Natural killer cell (primary cell): ENCODE measurements at regions not wholly inside any gene's neighbourhood (a gene's known extent, or its start where the extent isn't known, plus 50 kb on each side); places are given as distances from the start of the nearest gene placed in this dataset.

Experiments
- ATAC-seq, 3 donors: fragments of 150-1000 bp in 2 of 3; fragments of 200-7000 bp in 1 of 3; cut with Tn5 transposase; 1 replicate in 1 of 3; 2 replicates in 2 of 3; pipeline ENCODE4 v1.10.0; 2021; ENCODE audit warnings: mild to moderate bottlenecking in 2 of 3, moderate library complexity in 2 of 3
- DNase-seq, 2 donors: peaks; one replicate each; pipeline versions ENCODE4 v3.0.0 to v3.0.0-alpha.2; 2013 to 2021; ENCODE audit warnings: mixed read lengths in 1 of 2
- H3K27ac ChIP-seq: one replicate; pipeline ENCODE4 v1.5.1; 2013; ENCODE audit warnings: mild to moderate bottlenecking, low read length
- H3K27me3 ChIP-seq: one replicate; pipeline ENCODE4 v1.6.1; 2013; ENCODE audit warnings: low read length; ENCODE audit not compliant: control insufficient read depth, insufficient read depth
- H3K36me3 ChIP-seq: one replicate; pipeline ENCODE4 v1.6.1; 2013; ENCODE audit warnings: low read length; ENCODE audit not compliant: control insufficient read depth, insufficient read depth
- H3K4me1 ChIP-seq: one replicate; pipeline ENCODE4 v1.6.1; 2013; ENCODE audit warnings: low read length; ENCODE audit not compliant: control insufficient read depth, insufficient read depth
- H3K4me3 ChIP-seq: one replicate; pipeline ENCODE4 v1.5.1; 2013; ENCODE audit warnings: low read length
- H3K9me3 ChIP-seq: one replicate; pipeline ENCODE4 v1.6.1; 2013; ENCODE audit warnings: low read length; ENCODE audit not compliant: control insufficient read depth, insufficient read depth
- H3K27ac Mint-ChIP-seq, 2 donors: one replicate each; pipeline ENCODE4 v1.8.0; 2022; ENCODE audit warnings: mild to moderate bottlenecking in 2 of 2, mixed read lengths in 2 of 2, moderate library complexity in 1 of 2
- H3K27me3 Mint-ChIP-seq, 2 donors: one replicate each; pipeline ENCODE4 v1.8.0; 2022; ENCODE audit warnings: low read depth in 2 of 2, mixed read lengths in 2 of 2
- H3K36me3 Mint-ChIP-seq: one replicate; pipeline ENCODE4 v1.8.0; 2022; ENCODE audit warnings: mixed read lengths
- H3K4me1 Mint-ChIP-seq, 2 donors: one replicate each; pipeline ENCODE4 v1.8.0; 2022; ENCODE audit warnings: mixed read lengths in 2 of 2
- H3K4me3 Mint-ChIP-seq: one replicate; pipeline ENCODE4 v1.8.0; 2022; ENCODE audit warnings: mild to moderate bottlenecking, moderate library complexity, mixed read lengths
- H3K9me3 Mint-ChIP-seq, 2 donors: one replicate each; pipeline ENCODE4 v1.8.0; 2022; ENCODE audit warnings: mixed read lengths in 2 of 2
- WGBS: methylation state at CpG from one replicate; pipeline ENCODE4 v1.1.7; 2013; ENCODE audit warnings: missing lambda C conversion rate; ENCODE audit not compliant: insufficient coverage; 5-methylcytosine and 5-hydroxymethylcytosine counted together
- intact Hi-C: fragments of 100-400 bp; cut with micrococcal nuclease; formaldehyde crosslinking; loops from one replicate; pipeline ENCODE4 v1.14.2; 2022
- TF ChIP-seq, protein P1 (sequence below): fragments of 200-600 bp; IDR thresholded peaks from one replicate; pipeline ENCODE4 v1.8.0; 2022; ENCODE audit warnings: antibody characterized with exemption

- Mint-ChIP-seq H3K27me3 (no peaks in the 10 kb centered on the region), H3K36me3 (no peaks in the 10 kb centered on the region), H3K4me3 (no peak overlapping the region), H3K4me1 (peaks cover 30 to 40% of the 10 kb centered on the region in 2 donors), H3K27ac (peak overlapping the region in 1 of 2 donors; percentile 61), H3K9me3 (no peaks in the 10 kb centered on the region)
- H3K27ac ChIP-seq, result no peak overlapping the region
- DNase-seq, result no peak
- ATAC-seq, result no peak
- intact Hi-C loops, result loop anchor here (10.0 kb wide), 1 partner anchor 628 kb away; no protein-coding TSS in a partner anchor
- peaks cover 4% of the 10 kb centered on the region for H3K4me1 ChIP-seq
- H3K36me3 ChIP-seq, result peaks cover 25% of the 10 kb centered on the region
- H3K9me3 ChIP-seq, result no peaks in the 10 kb centered on the region
- no peaks in the 10 kb centered on the region for H3K27me3 ChIP-seq
- H3K4me3 ChIP-seq, result no peak overlapping the region
- WGBS, result 64% methylated on average over 3 of the region's 3 CpGs
- TF ChIP-seq, protein P1, sequence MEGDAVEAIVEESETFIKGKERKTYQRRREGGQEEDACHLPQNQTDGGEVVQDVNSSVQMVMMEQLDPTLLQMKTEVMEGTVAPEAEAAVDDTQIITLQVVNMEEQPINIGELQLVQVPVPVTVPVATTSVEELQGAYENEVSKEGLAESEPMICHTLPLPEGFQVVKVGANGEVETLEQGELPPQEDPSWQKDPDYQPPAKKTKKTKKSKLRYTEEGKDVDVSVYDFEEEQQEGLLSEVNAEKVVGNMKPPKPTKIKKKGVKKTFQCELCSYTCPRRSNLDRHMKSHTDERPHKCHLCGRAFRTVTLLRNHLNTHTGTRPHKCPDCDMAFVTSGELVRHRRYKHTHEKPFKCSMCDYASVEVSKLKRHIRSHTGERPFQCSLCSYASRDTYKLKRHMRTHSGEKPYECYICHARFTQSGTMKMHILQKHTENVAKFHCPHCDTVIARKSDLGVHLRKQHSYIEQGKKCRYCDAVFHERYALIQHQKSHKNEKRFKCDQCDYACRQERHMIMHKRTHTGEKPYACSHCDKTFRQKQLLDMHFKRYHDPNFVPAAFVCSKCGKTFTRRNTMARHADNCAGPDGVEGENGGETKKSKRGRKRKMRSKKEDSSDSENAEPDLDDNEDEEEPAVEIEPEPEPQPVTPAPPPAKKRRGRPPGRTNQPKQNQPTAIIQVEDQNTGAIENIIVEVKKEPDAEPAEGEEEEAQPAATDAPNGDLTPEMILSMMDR, result no peak
Measured at GRCh38 chr6:144586986-144587385, 301.9 kb downstream of the UTRN start.

DNA sequence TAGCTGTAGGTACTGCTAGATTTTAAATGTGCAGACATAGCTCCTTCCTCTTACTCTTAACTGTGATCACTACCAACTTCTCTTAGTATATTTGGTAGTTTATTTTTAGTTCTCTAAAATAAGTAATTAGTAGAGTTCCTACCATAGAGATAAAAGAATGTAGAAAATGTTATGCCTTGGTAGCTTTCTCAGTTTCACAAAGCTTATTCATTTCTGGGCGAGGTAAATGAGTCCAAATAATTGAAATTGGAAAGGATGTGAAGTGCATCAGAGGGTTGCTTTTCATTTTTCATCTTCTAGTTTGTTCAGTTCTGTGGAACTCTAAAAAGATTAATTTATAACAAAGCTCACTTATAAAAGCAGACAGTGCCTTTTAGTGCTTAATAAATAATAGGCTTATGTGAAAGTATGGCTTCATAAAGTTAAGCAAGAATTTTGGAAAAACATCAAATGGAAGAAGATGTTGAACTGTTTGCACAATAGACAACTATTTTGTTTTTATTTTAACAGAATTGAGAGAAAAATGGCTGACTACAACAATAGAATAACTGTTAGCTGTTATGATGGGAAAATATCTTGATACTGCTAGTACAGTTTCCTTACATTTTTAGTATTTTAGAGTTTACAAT lies 303.7 kb downstream of the UTRN start:
- H3K9me3 ChIP-seq, result no peaks in the 10 kb centered on the region
- ATAC-seq (no peak), DNase-seq (no peak)
- Mint-ChIP-seq H3K27me3 (no peaks in the 10 kb centered on the region), H3K27ac (peak overlapping the region in 1 of 2 donors; percentile 61), H3K4me3 (no peak overlapping the region), H3K4me1 (peaks cover 12 to 31% of the 10 kb centered on the region in 2 donors), H3K36me3 (no peaks in the 10 kb centered on the region), H3K9me3 (no peaks in the 10 kb centered on the region)
- no peak overlapping the region for H3K4me3 ChIP-seq
- no peaks in the 10 kb centered on the region for H3K4me1 ChIP-seq
- intact Hi-C loops, result loop anchor here (10.0 kb wide), 1 partner anchor 626 kb away; no protein-coding TSS in a partner anchor
- H3K27me3 ChIP-seq, result no peaks in the 10 kb centered on the region
- H3K27ac ChIP-seq, result no peak overlapping the region
- 100% methylated on average over 1 of the region's 1 CpG for WGBS
- TF ChIP-seq, protein P1, result no peak
- peaks cover 40% of the 10 kb centered on the region for H3K36me3 ChIP-seq

- Histone ChIP-seq H3K27me3 (no peaks in the 10 kb centered on the region), H3K9me3 (no peaks in the 10 kb centered on the region), H3K4me3 (no peak overlapping the region), H3K36me3 (peaks cover 40% of the 10 kb centered on the region), H3K27ac (no peak overlapping the region), H3K4me1 (no peaks in the 10 kb centered on the region)
- DNase-seq (no peak), ATAC-seq (no peak)
- intact Hi-C loops, result no loop called here
- Mint-ChIP-seq H3K36me3 (no peaks in the 10 kb centered on the region), H3K4me3 (no peak overlapping the region), H3K27ac (peak overlapping the region in 1 of 2 donors; percentile 72), H3K9me3 (no peaks in the 10 kb centered on the region), H3K27me3 (no peaks in the 10 kb centered on the region), H3K4me1 (peaks cover 17 to 37% of the 10 kb centered on the region in 2 donors)
- TF ChIP-seq, protein P1, result no peak
- WGBS, result 77% methylated on average over 3 of the region's 4 CpGs
Measured at GRCh38 chr6:144590532-144590931, 305.4 kb downstream of the UTRN start.

DNA sequence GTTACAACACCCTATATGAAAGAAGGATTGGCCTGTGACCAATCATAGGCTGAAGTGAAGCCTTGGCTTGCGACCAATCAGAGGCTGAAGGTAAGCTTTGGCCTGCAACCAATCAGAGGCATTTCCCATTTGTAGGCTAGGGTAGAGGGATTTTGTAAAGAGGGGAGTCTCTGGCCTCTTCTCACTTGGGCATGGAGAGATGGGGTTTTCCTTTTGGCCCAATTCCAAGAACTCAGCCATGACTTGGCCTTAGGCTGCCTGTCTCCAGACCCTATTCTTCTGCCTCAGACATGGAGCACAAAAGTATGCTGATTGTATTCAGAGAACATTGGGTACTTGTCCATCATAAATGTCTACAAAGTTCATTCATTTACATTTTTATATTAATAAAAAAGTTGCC lies 308.3 kb downstream of the UTRN start:
- Histone ChIP-seq H3K27me3 (no peaks in the 10 kb centered on the region), H3K4me3 (no peak overlapping the region), H3K36me3 (peaks cover 26% of the 10 kb centered on the region), H3K9me3 (no peaks in the 10 kb centered on the region), H3K4me1 (no peaks in the 10 kb centered on the region), H3K27ac (no peak overlapping the region)
- Mint-ChIP-seq H3K27ac (no peak overlapping the region), H3K27me3 (no peaks in the 10 kb centered on the region), H3K4me1 (peaks cover 31 to 44% of the 10 kb centered on the region in 2 donors), H3K4me3 (no peak overlapping the region), H3K36me3 (no peaks in the 10 kb centered on the region), H3K9me3 (no peaks in the 10 kb centered on the region)
- TF ChIP-seq, protein P1, result no peak
- DNase-seq (peak in 1 of 2 donors; percentile 9), ATAC-seq (no peak)
- intact Hi-C loops, result no loop called here
- 100% methylated on average over 1 of the region's 1 CpG for WGBS
